SK-N-SH treated with all-trans-retinoic acid at 6 μM for 48 hours (cell line): ENCODE measurements at regions not wholly inside any gene's neighbourhood (a gene's known extent, or its start where the extent isn't known, plus 50 kb on each side); places are given as distances from the start of the nearest gene placed in this dataset.

Experiments used
- CREB5 ChIP-seq: fragments of 250-450 bp; sonication (Bioruptor Pico); IDR thresholded peaks from 2 replicates; pipeline ENCODE4 v1.5.1; 2020; ENCODE audit warnings: low read depth, mild to moderate bottlenecking, moderate library complexity
- ZFP3 ChIP-seq: fragments of 250-450 bp; sonication (Bioruptor Pico); IDR thresholded peaks from 2 replicates; pipeline ENCODE4 v1.5.0; 2020; ENCODE audit warnings: mild to moderate bottlenecking, moderate library complexity

- TF ChIP-seq ZFP3 (CRISPR knock-in tag) (no peak), CREB5 (CRISPR knock-in tag) (no peak)
Measured at GRCh38 chr2:164252568-164253287, 368.6 kb downstream of the GRB14 start.
